GM19025 (cell line): ENCODE measurements at regions not wholly inside any gene's neighbourhood (a gene's known extent, or its start where the extent isn't known, plus 50 kb on each side); places are given as distances from the start of the nearest gene placed in this dataset.
"Not testable (repeated sequence)": the region's sequence is repeated elsewhere in the genome, so short reads cannot be mapped to it uniquely, and the experiment has no call there.

Source experiments
- ATAC-seq: cut with Tn5 transposase; IDR thresholded peaks from one replicate; pipeline ENCODE4 v1.9.1; 2021; ENCODE audit warnings: mild to moderate bottlenecking, low read depth, moderate library complexity; ENCODE audit not compliant: unreplicated experiment

DNA sequence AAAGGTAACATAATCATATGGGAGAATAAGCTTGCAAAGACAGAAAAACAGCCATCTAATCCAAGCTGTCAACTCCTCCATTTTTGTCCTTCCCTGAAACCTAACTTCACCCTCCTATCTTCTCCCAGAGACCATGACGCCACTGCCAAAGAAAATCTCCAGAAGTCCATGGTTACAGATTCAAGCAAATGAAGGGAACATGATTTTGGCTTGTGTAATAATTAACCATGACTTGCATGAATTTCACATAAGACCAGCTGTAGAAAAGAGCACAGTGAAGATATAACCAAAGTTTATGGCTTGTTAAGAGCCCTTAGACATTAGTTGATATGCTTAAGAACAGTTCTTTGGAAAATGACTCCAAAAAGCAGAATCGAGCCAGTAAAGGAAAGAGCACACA lies 342.1 kb upstream of the NRSN1 start:
- ATAC-seq: no peak

DNA sequence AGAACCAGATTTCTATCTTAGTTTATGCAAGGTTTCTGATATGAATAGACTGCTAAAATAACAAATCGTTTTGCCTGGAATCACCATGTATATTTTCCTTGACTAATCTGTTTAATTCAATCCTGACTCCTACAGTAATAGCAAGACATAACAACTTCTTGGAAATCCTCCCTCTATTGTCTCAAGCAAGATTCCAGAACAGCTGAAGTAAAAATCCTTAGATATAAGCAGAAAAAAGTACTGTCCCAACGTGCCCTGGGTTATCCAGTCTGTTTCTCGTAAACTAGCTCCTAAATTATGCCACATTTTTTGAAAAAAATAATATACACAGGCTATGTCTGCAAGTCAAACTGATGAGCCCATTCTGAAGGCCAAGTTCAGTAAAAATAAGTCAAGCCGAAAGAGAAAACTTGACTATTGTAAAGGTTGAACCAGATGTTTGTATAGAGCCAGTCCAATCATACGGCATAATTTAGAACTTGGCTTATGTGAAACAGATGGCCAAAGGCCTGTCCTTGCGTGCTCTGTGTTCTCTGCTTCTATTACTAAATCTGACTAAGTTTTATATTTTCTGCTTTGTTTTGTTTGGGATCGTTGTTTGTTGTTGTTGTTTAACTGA lies 341.6 kb upstream of the NRSN1 start:
- ATAC-seq: no peak

DNA sequence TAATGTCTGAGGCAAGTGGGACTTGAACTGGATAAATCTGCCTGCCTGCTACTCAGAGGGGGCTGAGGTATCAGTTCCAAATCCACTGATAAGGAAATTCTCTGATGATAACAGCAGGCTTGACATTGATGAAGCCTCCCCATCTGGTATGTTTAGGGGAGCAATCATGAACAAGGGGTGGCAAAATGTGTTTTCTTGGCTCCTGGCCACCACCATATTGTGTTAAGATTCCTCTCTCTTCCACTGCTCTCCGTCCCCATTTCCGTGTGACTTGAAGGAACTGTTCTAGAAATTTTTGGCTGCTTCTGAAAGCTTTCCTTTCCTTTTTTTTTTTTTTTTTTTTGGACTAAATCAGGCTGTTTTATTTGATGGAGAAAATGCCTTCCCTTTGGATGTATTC lies 335.3 kb upstream of the NRSN1 start:
- ATAC-seq: no peak

DNA sequence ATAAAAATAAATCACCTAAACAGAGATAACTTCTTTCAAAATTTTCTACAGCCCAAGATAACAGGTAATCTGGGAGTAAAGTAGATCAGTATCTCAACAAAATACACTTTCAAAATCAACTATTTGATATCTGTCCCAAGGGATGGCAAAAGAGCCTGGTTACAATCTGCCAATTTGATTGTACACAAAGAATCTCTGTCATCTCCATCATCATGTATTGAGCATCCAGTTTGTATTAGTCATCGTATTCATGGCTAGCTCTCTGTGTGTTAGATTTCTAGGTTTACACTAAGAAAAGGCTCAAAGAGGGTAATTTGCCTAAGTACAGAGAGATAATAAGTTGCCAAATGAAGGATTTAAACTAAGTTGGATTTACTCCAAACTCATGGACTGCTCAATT lies 329.0 kb upstream of the NRSN1 start:
- ATAC-seq: no peak

DNA sequence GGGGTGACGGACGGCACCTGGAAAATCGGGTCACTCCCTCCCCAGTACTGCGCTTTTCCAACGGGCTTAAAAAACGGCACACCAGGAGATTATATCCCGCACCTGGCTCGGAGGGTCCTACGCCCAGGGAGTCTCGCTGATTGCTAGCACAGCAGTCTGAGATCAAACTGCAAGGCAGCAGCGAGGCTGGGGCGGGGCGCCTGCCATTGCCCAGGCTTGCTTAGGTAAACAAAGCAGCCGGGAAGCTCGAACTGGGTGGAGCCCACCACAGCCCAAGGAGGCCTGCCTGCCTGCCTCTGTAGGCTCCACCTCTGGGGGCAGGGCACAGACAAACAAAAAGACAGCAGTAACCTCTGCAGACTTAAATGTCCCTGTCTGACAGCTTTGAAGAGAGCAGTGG lies 321.7 kb upstream of the NRSN1 start:
- not testable (repeated sequence) for ATAC-seq

DNA sequence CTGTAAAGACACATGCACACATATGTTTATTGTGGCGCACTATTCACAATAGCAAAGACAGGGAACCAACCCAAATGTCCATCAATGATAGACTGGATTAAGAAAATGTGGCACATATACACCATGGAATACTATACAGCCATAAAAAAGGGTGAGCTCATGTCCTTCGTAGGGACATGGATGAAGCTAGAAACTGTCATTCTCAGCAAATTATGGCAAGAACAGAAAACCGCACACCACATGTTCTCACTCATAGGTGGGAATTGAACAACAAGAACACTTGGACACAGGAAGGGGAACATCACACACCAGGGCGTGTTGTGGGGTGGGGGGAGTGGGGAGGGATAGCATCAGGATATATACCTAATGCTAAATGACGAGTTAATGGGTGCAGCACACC lies 304.9 kb upstream of the NRSN1 start:
- not testable (repeated sequence) for ATAC-seq

DNA sequence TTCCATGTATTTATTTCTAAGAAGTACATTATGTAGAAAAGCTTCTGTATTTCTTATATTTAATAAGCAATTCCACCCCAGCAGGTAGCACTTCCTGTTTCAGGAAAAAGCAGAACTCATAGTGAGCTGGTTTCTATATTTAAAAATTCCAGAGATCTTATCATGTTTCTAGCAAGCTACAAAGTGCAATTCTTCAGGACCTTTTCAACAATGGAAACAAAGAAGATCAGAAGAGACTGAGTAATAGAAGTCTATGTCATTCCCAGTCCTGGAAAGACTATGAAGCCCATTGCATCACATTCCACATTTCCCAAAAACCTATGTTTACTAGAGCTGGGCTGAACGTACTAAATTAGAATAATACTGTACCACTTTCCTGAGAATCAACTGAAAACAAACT lies 302.6 kb upstream of the NRSN1 start:
- no peak for ATAC-seq

DNA sequence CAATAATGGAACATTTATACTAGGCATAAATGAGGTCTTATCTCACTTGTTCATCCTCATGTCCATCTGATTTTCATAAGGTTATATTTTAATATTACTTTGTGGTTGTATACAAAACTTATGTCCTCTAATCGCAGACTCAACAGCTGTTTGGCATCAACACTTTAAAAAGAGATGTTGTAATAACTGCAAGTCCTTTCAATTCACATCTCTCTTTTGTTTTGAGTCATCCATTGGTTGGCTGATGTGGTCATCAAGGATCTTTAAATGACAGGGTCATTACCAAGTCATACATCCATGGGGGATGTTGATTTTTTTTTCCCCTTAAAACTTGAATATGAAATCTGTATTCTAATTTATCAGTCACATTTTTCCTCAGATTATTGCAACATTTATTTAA lies 299.4 kb upstream of the NRSN1 start:
- ATAC-seq: no peak

DNA sequence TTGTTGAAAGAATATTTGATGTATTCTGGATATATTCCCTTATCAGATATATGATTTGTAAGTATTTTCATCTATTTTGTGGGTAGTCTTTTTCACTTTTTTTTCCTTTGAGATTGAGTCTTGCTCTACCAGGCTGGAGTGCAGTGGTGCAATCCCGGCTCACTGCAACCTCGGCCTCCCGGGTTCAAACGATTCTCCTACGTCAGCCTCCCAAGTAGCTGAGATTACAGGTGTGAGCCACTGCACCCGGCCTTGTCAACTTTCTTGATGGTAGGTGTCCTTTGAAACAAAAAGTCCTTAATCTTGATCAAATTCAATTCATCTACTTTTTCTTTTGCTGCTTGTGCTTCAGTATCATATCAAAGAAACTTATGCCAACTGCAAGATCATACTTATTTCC lies 297.2 kb upstream of the NRSN1 start:
- ATAC-seq: no peak

DNA sequence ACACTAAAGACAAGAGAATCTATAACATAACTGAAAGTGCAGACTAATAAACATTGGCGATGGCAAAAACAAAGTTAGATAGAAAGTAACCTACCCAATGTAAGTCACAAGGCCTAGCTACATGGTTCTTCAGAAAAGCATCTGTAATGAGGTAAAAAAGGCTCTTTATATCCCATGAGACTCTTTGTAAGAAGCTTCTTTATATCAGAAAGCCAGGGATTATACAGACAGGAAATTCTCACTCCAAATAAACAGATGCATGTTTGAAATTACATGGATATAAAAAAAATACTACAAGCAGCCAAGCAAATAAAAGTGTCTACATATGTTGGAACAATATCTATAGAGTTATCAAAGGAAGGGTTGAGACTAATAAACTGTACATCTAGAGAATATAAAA lies 284.9 kb upstream of the NRSN1 start:
- ATAC-seq: no peak

DNA sequence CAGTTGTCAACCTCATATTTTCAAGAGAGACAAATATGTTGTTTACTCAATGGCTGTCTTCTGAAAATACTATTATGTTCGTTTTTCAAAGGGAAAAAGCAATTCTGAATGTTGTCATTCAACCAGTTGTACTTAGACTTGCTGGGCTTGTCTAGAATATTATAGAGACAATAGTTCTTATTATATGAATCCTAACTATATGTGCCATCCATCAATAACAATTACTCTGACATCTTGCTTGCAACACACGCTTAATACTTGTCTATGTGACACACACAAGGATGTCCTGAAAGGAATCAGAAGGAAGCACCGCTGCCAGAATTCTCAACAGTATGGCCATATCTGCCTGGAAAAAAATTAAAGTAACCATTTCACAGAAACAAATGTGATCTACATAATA lies 283.3 kb upstream of the NRSN1 start:
- no peak for ATAC-seq

DNA sequence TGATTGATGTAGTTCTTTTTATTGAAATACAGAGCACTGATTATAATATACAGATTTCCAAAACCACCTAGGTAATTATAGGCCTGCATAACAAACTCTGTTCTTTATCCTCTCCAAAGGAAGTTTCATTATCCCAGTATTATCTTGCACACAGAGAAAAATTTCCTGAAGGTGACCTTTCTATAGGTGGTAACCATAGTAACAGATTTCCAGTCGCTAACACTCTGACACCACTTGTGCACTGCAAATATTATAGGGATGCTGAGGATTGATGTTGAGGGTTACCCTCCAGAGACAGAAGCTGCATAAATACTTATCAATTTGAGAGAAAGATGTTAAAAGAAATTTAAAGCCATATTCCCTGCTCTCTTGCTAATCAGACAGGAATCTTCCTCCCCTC lies 274.5 kb upstream of the NRSN1 start:
- ATAC-seq: no peak

DNA sequence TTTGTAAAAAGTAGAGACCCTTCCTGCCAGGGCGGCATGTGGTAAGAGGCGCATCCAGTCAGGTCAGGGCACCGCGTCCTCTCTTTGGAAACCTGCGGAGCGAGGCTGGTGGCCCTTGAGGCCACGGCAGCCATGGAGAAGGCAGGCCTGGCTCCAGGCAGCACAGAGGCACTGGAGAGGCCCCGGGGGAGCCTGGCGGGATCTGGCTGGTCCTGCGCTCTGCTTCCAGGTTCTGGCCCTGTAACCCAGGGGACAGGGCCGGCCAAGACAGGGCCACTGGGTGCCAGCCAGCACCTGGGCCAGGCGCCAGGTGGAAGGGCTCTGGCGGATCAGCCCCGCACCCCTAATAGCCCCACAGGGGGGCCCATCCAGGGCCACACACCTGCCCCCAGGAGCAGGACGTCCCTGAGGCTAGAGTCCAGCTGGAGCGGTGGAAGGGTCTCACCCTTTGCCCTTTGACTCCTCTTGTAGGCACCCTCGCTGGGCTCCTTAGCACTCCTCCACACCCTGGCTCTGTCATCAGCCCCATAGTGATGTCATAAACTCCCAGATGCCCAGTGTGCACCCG lies 272.4 kb upstream of the NRSN1 start:
- not testable (repeated sequence) for ATAC-seq

DNA sequence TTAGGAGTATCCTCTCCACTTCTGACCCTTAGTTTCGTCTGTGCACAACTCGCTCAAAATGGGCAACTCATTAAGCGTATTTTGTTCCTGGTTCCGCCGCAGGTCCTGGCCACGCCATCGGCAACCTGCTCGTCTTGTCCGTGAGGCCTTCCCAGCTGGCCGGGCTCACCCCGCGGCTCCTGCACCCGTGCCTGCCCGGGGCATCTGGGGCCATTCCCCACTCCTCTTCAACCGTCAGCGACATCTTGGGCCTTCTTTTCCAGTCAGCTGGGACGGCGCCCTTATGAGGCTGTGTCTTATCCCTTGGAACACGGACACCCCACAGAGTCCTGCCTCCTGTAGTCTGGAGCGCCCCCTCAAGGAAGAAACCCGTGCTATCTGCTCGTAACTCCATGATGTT lies 271.9 kb upstream of the NRSN1 start:
- ATAC-seq: not testable (repeated sequence)

DNA sequence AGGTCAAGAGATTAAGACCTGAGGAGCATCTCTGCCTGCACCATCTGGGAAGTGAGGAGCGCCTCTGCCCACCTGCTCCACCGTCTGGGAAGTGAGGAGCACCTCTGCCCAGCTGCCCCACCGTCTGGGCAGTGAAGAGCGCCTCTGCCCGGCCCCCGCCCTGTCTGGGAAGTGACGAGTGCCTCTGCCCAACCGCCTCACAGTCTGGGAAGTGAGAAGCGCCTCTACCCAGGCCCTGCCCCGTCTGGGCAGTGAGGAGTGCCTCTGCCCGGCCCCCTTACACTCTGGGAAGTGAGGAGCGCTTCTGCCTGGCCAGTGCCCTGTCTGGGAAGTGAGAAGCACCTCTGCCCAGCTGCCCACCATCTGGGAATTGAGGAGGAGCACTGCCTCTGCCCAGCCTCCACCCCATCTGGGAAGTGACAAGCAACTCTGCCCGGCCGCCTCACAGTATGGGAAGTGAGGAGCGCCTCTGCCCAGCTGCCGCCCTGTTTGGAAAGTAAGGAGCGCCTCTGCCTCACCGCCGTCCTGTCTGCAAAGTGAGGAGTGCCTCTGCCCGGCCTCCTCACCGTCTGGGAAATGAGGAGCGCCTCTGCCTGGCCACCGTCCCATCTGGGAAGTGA lies 270.4 kb upstream of the NRSN1 start:
- ATAC-seq: no peak

DNA sequence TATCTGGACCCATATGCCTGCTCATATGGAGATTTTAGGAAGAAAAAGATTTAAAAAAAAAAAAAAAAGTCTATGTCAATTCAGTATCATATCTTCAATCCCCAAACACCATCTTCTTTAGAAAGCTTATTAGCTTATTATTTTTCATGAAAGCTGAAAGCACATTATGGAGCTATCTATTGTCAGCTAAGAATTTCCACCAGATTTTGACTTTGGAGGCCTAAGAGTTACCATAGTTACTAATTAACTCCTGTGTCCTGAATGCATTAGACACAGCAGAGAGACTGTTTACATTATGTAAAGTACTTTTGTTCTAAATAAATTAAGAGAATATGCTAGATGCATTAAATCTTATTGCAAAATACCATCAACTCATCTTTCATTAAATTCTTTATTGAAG lies 255.5 kb upstream of the NRSN1 start:
- ATAC-seq: no peak

DNA sequence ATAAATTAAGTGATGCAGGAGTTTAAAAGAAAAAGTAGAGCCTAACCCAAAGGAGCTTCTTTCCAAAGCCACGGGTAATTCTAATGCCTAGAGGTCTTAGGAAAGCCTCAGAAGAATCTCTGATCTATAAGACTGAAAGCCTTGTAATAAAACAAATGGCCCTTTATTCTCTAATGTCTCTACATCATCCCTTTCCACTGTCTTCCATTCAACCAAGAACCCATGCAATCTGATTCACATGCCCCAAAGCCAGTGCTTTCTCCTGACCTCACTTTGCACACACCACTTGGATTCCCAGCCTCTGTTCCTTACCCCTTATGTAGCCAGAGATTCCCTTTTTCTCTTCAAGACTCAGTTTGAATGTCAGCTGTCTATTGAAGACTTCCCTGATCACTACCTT lies 252.9 kb upstream of the NRSN1 start:
- no peak for ATAC-seq

DNA sequence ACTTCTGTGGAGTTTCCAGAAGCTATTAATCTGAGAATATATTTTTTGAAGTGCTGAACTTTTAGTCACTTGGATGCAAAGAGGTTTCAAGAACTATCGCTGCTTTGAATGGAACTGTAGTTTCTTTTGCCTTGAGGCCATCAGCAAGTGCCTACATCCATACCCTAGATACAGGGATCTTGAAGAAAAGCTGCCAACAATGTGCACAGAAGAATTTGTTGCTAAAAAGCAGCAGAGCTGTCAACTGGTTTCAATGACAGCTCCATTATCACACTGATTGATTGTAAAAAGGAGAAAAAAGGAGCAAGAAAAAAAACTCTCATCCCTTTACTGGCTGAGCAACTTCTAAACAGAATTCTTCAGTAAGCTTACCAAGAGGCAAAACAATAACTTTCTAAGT lies 251.0 kb upstream of the NRSN1 start:
- no peak for ATAC-seq

DNA sequence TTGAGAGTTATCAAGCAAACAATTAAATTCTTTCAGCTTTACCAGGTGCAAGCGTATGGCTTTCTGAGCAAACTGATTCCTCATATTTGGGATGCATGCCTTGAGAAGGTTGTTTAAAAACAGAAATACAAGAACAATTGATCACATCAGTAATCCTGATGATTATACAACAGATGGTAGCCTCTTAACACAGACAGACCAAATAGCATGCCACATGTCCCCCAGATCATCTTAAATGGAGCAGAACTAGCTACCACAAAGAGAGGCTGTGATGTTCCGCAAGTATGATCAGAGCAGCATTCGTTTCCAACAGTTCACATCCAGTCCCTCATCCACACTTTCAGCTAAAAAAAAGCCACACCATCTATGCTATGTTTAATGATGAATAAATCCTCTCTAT lies 246.2 kb upstream of the NRSN1 start:
- ATAC-seq: no peak

DNA sequence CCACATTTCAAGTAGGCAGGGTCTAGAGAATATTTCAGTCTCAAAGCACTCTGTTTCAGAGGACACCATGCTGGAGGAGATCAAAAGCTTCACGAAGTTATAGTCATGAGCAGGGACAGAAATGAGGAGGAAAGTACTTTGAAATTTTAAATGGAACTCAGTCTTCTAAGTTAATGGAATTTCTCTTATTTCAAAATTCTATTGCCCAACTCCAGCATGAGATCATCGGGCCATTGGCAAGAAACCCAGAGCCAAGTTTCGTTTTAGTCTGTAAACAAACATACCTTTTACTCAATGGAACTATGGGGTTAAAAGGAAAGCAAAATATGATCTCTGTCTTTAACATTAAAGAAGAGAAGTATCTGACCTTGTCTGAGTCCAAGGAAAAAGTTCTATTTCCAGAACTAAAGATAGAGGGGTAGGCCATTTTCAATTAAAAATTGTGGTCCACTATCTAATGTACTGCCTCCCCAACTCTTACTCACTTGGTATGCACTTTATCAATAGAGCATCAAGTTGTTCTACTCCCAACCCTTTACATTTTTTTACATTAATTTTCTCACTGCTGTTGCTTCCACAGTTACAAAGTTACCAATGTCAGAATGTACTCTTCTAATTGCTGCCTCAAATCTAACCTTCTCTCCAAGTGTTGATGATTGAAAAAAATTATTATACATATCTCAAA lies 235.3 kb upstream of the NRSN1 start:
- no peak for ATAC-seq

DNA sequence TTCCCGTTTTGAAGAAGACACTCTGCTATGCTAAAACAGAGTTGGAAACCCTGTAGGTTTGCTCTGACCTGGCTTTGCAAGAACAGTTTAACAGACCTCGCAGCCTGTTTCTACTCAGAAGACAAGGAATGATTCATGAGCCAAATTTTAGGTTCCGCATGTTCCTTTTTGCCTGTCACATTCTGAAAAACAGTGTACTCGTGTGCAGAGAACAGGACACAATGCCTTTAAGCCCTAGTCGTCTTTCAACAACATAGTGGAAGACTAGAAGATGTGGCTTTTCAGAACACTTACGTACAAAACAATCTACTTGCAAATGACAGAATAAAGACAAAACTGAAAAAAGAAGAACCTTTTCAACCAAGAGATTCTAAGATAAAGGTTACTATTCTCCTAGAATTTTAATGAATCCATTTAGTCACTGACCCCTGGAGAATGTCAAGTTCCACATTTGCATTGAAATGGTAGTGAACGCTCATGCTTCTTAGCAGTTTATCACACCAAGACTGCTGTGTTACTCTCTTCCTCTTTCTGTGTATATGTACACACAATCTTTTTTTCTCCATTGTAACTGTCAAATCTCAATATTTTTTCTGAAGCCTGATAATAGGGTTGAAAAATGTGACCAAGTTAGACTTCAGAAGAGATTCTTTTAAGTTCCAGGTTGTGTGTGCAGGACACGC lies 220.7 kb upstream of the NRSN1 start:
- ATAC-seq: no peak
